Mammary epithelial cell (primary cell): ENCODE measurements at regions not wholly inside any gene's neighbourhood (a gene's known extent, or its start where the extent isn't known, plus 50 kb on each side); places are given as distances from the start of the nearest gene placed in this dataset.

Experiments used
- EZH2 ChIP-seq: IDR thresholded peaks from 2 replicates; pipeline ENCODE4 v1.6.1; 2012; ENCODE audit warnings: low read length, inconsistent platforms, borderline replicate concordance
- TF ChIP-seq, protein P1 (sequence below), 2 donors: IDR thresholded peaks in 1 of 2; conservative IDR thresholded peaks in 1 of 2; 2 replicates each; pipeline ENCODE4 v1.5.1; 2011 to 2012; ENCODE audit warnings: inconsistent platforms in 2 of 2, low read length in 2 of 2, mild to moderate bottlenecking in 2 of 2, control low read depth in 1 of 2, low read depth in 1 of 2; ENCODE audit not compliant: insufficient read depth in 1 of 2; ENCODE audit errors: extremely low read depth in 1 of 2

- TF ChIP-seq, protein P1, sequence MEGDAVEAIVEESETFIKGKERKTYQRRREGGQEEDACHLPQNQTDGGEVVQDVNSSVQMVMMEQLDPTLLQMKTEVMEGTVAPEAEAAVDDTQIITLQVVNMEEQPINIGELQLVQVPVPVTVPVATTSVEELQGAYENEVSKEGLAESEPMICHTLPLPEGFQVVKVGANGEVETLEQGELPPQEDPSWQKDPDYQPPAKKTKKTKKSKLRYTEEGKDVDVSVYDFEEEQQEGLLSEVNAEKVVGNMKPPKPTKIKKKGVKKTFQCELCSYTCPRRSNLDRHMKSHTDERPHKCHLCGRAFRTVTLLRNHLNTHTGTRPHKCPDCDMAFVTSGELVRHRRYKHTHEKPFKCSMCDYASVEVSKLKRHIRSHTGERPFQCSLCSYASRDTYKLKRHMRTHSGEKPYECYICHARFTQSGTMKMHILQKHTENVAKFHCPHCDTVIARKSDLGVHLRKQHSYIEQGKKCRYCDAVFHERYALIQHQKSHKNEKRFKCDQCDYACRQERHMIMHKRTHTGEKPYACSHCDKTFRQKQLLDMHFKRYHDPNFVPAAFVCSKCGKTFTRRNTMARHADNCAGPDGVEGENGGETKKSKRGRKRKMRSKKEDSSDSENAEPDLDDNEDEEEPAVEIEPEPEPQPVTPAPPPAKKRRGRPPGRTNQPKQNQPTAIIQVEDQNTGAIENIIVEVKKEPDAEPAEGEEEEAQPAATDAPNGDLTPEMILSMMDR (conservative IDR thresholded peaks at IDR 0.05 in 1 of 2, IDR thresholded peaks at IDR 0.05 in 1 of 2; ENCODE audit: extremely low read depth in 1 of 2, insufficient read depth in 1 of 2, low read depth in 1 of 2, low read length in 2 of 2), result no peak
- TF ChIP-seq EZH2, result no peak
These were observed 123.6 kb upstream of the RUNX3 start for GRCh38 chr1:25053576-25054250.
